NCI-H187 (cell line): ENCODE measurements at regions not wholly inside any gene's neighbourhood (a gene's known extent, or its start where the extent isn't known, plus 50 kb on each side); places are given as distances from the start of the nearest gene placed in this dataset.

Experiments used
- DNase-seq, 2 experiments: peaks; one replicate each; lab custom pipeline; 2025; lab: John Stamatoyannopoulos, UW

- DNase-seq: no peak
Measured at GRCh38 chr5:173802670-173803165, 85.4 kb upstream of the CPEB4 start.

GRCh38 chr5:173804579-173804978 is 83.6 kb upstream of the CPEB4 start:
- no peak for DNase-seq

- no peak for DNase-seq
Measured at GRCh38 chr5:173806270-173807035, 81.7 kb upstream of the CPEB4 start.

- DNase-seq: no peak
Measured at GRCh38 chr5:173807181-173807655, 80.9 kb upstream of the CPEB4 start.

GRCh38 chr5:173808079-173808808 is 79.9 kb upstream of the CPEB4 start:
- no peak for DNase-seq

GRCh38 chr5:173809014-173809413 is 79.1 kb upstream of the CPEB4 start:
- DNase-seq: no peak

GRCh38 chr5:173812811-173813550 is 75.2 kb upstream of the CPEB4 start:
- no peak for DNase-seq

- DNase-seq: no peak
Measured at GRCh38 chr5:173814053-173814452, 74.1 kb upstream of the CPEB4 start.

GRCh38 chr5:173815571-173815970 is 72.6 kb upstream of the CPEB4 start:
- DNase-seq: no peak

- DNase-seq: no peak
Measured at GRCh38 chr5:173816728-173817127, 71.4 kb upstream of the CPEB4 start.

- no peak for DNase-seq
Measured at GRCh38 chr5:173817561-173817960, 70.6 kb upstream of the CPEB4 start.

- no peak for DNase-seq
Measured at GRCh38 chr5:173819521-173819920, 68.6 kb upstream of the CPEB4 start.

- no peak for DNase-seq
Measured at GRCh38 chr5:173823274-173823644, 64.9 kb upstream of the CPEB4 start.

GRCh38 chr5:173823721-173824567 is 64.2 kb upstream of the CPEB4 start:
- no peak for DNase-seq

GRCh38 chr5:173825215-173825865 is 62.8 kb upstream of the CPEB4 start:
- DNase-seq: no peak

GRCh38 chr5:173826086-173826427 is 62.1 kb upstream of the CPEB4 start:
- DNase-seq: no peak

- DNase-seq: no peak
Measured at GRCh38 chr5:173826428-173827350, 61.5 kb upstream of the CPEB4 start.

- DNase-seq: no peak
Measured at GRCh38 chr5:173828952-173829351, 59.2 kb upstream of the CPEB4 start.

GRCh38 chr5:173829826-173830225 is 58.3 kb upstream of the CPEB4 start:
- DNase-seq: no peak

- no peak for DNase-seq
Measured at GRCh38 chr5:173830421-173830820, 57.7 kb upstream of the CPEB4 start.
